GM12878 (cell line): ENCODE measurements at regions not wholly inside any gene's neighbourhood (a gene's known extent, or its start where the extent isn't known, plus 50 kb on each side); places are given as distances from the start of the nearest gene placed in this dataset.

ENCODE experiments used
- ATAC-seq: fragments of 200-7000 bp; cut with Tn5 transposase; 3 replicates; pipeline ENCODE4 v1.9.1; 2020; ENCODE audit warnings: mild to moderate bottlenecking, moderate library complexity
- BruUV-seq: library from RNA; stranded (reverse); fragments of 400-500 nt; replicated peaks from 2 replicates; lab custom pipeline; 2021; lab: Mats Ljungman, UMichigan
- CTCF ChIA-PET: fragments of 300-600 bp; sonication (Branson Sonifier 250); formaldehyde crosslinking; extraction: SDS; loops from one replicate; lab custom pipeline; 2021; ENCODE audit warnings: inconsistent platforms; lab: Yijun Ruan, JAX
- POLR2A ChIA-PET: fragments of 350-600 bp; formaldehyde crosslinking; extraction: SDS; loops from one replicate; lab custom pipeline; 2021; ENCODE audit warnings: inconsistent platforms; lab: Charles Lee
- RAD21 ChIA-PET: fragments of 300-600 bp; sonication (Branson Sonifier 250); formaldehyde crosslinking; loops from one replicate; lab custom pipeline; 2023; ENCODE audit warnings: antibody characterized with exemption; ENCODE audit not compliant: unreplicated experiment; lab: Charles Lee
- SMC1A ChIA-PET: fragments of 300-600 bp; sonication (Branson Sonifier 250); formaldehyde crosslinking; loops from one replicate; lab custom pipeline; 2023; ENCODE audit not compliant: unreplicated experiment, uncharacterized antibody; lab: Charles Lee
- DNase-seq: peaks from one replicate; pipeline ENCODE4 v3.0.0-alpha.2; 2011; ENCODE audit warnings: low read depth, low spot score
- FAIRE-seq: peaks from 3 replicates; lab custom pipeline; 2011; peaks lifted over from hg19 to GRCh38; lab: Jason Lieb, UNC
- H2AFZ ChIP-seq: 2 replicates; pipeline ENCODE4 v1.6.0; 2011; ENCODE audit warnings: low read depth, low read length, control low read depth; ENCODE audit not compliant: control insufficient read depth
- H3K27ac ChIP-seq: 2 replicates; pipeline ENCODE4 v1.5.1; 2011; ENCODE audit warnings: control low read depth; ENCODE audit not compliant: control insufficient read depth, insufficient read depth
- H3K27me3 ChIP-seq, 2 experiments: replicated peaks in 1 of 2; 2 replicates each; pipeline versions ENCODE4 v1.6.0 to v1.6.1; 2011; ENCODE audit warnings: low read length in 1 of 2; ENCODE audit not compliant: control insufficient read depth in 2 of 2, insufficient read depth in 2 of 2
- H3K36me3 ChIP-seq, 2 experiments: 2 replicates each; pipeline ENCODE4 v1.5.1; 2011; ENCODE audit warnings: low read length in 1 of 2; ENCODE audit not compliant: control insufficient read depth in 2 of 2, insufficient read depth in 2 of 2
- H3K4me1 ChIP-seq: 2 replicates; pipeline ENCODE4 v1.6.1; 2011; ENCODE audit warnings: mild to moderate bottlenecking, low read length, moderate library complexity, mixed read lengths; ENCODE audit not compliant: control insufficient read depth, insufficient read depth
- H3K4me2 ChIP-seq: 2 replicates; pipeline ENCODE4 v1.6.0; 2011; ENCODE audit warnings: control low read depth; ENCODE audit not compliant: control insufficient read depth, insufficient read depth
- H3K4me3 ChIP-seq: fragments of 200-600 bp; sonication (generic); 2 replicates; pipeline ENCODE4 v1.5.1; 2016
- H3K79me2 ChIP-seq: 2 replicates; pipeline ENCODE4 v1.6.0; 2011; ENCODE audit warnings: low read length; ENCODE audit not compliant: control insufficient read depth, insufficient read depth
- H3K9ac ChIP-seq: 2 replicates; pipeline ENCODE4 v1.8.0; 2011; ENCODE audit warnings: low read length, control low read depth, mixed read lengths; ENCODE audit not compliant: control insufficient read depth, insufficient read depth
- H3K9me3 ChIP-seq: replicated peaks from 3 replicates; pipeline ENCODE4 v1.5.1; 2011; ENCODE audit warnings: mild to moderate bottlenecking, low read length; ENCODE audit not compliant: control insufficient read depth, insufficient read depth
- H4K20me1 ChIP-seq: 2 replicates; pipeline ENCODE4 v1.6.0; 2011; ENCODE audit not compliant: control insufficient read depth, insufficient read depth
- BACH1 ChIP-seq: fragments of 450-650 bp; IDR thresholded peaks from 2 replicates; pipeline ENCODE4 v1.6.1; 2017; ENCODE audit warnings: mild to moderate bottlenecking, borderline replicate concordance
- CTCF ChIP-seq, 3 experiments: IDR thresholded peaks in 2 of 3; conservative IDR thresholded peaks in 1 of 3; 2 replicates each; pipeline ENCODE4 v1.5.1; 2011; ENCODE audit warnings: low read depth in 3 of 3, low read length in 3 of 3, mild to moderate bottlenecking in 3 of 3, control low read depth in 2 of 3, moderate library complexity in 2 of 3, inconsistent platforms in 1 of 3, mixed read lengths in 1 of 3; ENCODE audit not compliant: control insufficient read depth in 2 of 3, insufficient read depth in 1 of 3; ENCODE audit errors: extremely low read depth in 1 of 3
- IKZF1 ChIP-seq: fragments of 450-650 bp; conservative IDR thresholded peaks from 2 replicates; pipeline ENCODE4 v1.6.1; 2017; ENCODE audit warnings: antibody characterized with exemption, mild to moderate bottlenecking
- IKZF2 ChIP-seq, 2 experiments: fragments of 450-650 bp; IDR thresholded peaks; 2 replicates each; pipeline ENCODE4 v1.6.1; 2017; ENCODE audit warnings: mild to moderate bottlenecking in 2 of 2, moderate library complexity in 2 of 2
- NBN ChIP-seq: fragments of 450-650 bp; IDR thresholded peaks from 2 replicates; pipeline ENCODE4 v1.6.1; 2016
- RAD21 ChIP-seq: IDR thresholded peaks from 2 replicates; pipeline ENCODE4 v1.6.1; 2011; ENCODE audit warnings: mild to moderate bottlenecking, low read depth, low read length, moderate library complexity; ENCODE audit not compliant: insufficient read depth
- RCOR1 ChIP-seq: conservative IDR thresholded peaks from 2 replicates; pipeline ENCODE4 v1.6.1; 2012; ENCODE audit warnings: low read depth, low read length, improper control_type of control experiment
- SIN3A ChIP-seq: IDR thresholded peaks from 2 replicates; pipeline ENCODE4 v1.6.1; 2012; ENCODE audit warnings: low read depth, low read length, improper control_type of control experiment
- SMAD5 ChIP-seq: IDR thresholded peaks from 2 replicates; pipeline ENCODE4 v1.6.1; 2016; ENCODE audit warnings: antibody characterized with exemption, low read depth
- TARDBP ChIP-seq: IDR thresholded peaks from 2 replicates; pipeline ENCODE4 v1.6.1; 2016; ENCODE audit warnings: borderline replicate concordance
- WGBS: methylation state at CpG from one replicate; pipeline ENCODE4 v1.1.6; 2016; ENCODE audit warnings: low lambda C conversion rate; ENCODE audit not compliant: insufficient replicate concordance, insufficient coverage; ENCODE audit errors: missing lambda C conversion rate; 5-methylcytosine and 5-hydroxymethylcytosine counted together
- in situ Hi-C: fragments of 300-500 bp; cut with MboI; formaldehyde crosslinking; loops from 9 replicates; pipeline ENCODE4 v1.14.3; 2018; ENCODE audit warnings: mixed read lengths
- intact Hi-C: fragments of 100-400 bp; cut with micrococcal nuclease; formaldehyde crosslinking; loops from one replicate; pipeline ENCODE4 v1.14.2; 2022; ENCODE audit not compliant: unreplicated experiment
- TF ChIP-seq, protein P1 (sequence below): fragments of 450-650 bp; conservative IDR thresholded peaks from 2 replicates; pipeline ENCODE4 v1.6.1; 2017; ENCODE audit warnings: mild to moderate bottlenecking, moderate library complexity
- TF ChIP-seq, protein P2 (sequence below): IDR thresholded peaks from 2 replicates; pipeline ENCODE4 v1.6.1; 2011; ENCODE audit warnings: low read depth, low read length, improper control_type of control experiment, borderline replicate concordance
- TF ChIP-seq, protein P3 (sequence below): fragments of 450-650 bp; IDR thresholded peaks from 2 replicates; pipeline ENCODE4 v1.6.1; 2017; ENCODE audit warnings: low read depth, mild to moderate bottlenecking, moderate library complexity

- TF ChIP-seq, protein P1, sequence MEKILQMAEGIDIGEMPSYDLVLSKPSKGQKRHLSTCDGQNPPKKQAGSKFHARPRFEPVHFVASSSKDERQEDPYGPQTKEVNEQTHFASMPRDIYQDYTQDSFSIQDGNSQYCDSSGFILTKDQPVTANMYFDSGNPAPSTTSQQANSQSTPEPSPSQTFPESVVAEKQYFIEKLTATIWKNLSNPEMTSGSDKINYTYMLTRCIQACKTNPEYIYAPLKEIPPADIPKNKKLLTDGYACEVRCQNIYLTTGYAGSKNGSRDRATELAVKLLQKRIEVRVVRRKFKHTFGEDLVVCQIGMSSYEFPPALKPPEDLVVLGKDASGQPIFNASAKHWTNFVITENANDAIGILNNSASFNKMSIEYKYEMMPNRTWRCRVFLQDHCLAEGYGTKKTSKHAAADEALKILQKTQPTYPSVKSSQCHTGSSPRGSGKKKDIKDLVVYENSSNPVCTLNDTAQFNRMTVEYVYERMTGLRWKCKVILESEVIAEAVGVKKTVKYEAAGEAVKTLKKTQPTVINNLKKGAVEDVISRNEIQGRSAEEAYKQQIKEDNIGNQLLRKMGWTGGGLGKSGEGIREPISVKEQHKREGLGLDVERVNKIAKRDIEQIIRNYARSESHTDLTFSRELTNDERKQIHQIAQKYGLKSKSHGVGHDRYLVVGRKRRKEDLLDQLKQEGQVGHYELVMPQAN: no peak
- TF ChIP-seq TARDBP (no peak), RAD21 (no peak), NBN (no peak), SMAD5 (no peak)
- TF ChIP-seq, protein P2, sequence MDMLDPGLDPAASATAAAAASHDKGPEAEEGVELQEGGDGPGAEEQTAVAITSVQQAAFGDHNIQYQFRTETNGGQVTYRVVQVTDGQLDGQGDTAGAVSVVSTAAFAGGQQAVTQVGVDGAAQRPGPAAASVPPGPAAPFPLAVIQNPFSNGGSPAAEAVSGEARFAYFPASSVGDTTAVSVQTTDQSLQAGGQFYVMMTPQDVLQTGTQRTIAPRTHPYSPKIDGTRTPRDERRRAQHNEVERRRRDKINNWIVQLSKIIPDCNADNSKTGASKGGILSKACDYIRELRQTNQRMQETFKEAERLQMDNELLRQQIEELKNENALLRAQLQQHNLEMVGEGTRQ: no peak
These were observed 71.9 kb downstream of the CHRNA1 start (continued) for GRCh38 chr2:174692256-174692919.

GRCh38 chr2:174691201-174691779 is 73.0 kb downstream of the CHRNA1 start:
- intact Hi-C loops: no loop called here
- in situ Hi-C loops: loop anchor here (5.0 to 25.0 kb wide), 2 partner anchors 104 to 229 kb away; partner anchors contain the start of gene WIPF1
- 39% methylated on average over 4 of the region's 4 CpGs for WGBS
- TF ChIP-seq, protein P3, sequence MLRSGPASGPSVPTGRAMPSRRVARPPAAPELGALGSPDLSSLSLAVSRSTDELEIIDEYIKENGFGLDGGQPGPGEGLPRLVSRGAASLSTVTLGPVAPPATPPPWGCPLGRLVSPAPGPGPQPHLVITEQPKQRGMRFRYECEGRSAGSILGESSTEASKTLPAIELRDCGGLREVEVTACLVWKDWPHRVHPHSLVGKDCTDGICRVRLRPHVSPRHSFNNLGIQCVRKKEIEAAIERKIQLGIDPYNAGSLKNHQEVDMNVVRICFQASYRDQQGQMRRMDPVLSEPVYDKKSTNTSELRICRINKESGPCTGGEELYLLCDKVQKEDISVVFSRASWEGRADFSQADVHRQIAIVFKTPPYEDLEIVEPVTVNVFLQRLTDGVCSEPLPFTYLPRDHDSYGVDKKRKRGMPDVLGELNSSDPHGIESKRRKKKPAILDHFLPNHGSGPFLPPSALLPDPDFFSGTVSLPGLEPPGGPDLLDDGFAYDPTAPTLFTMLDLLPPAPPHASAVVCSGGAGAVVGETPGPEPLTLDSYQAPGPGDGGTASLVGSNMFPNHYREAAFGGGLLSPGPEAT: peak; percentile 65; the same call in 1 of the 2 replicates
- peak; percentile 75 for TF ChIP-seq IKZF1
- TF ChIP-seq IKZF2 (IDR thresholded peaks at IDR 0.05): peak; percentile 55 to 64; a peak in 2 of 4 replicates
- no peak for TF ChIP-seq SIN3A
- no peak for TF ChIP-seq CTCF (IDR thresholded peaks at IDR 0.05 in 2 of 3, conservative IDR thresholded peaks at IDR 0.05 in 1 of 3; ENCODE audit: control insufficient read depth in 2 of 3, extremely low read depth in 1 of 3, insufficient read depth in 1 of 3, low read depth in 3 of 3, low read length in 3 of 3)
- no peak for TF ChIP-seq RCOR1
- no peak for TF ChIP-seq BACH1

More at GRCh38 chr2:174691201-174691779, 73.0 kb downstream of the CHRNA1 start:
- H2AFZ ChIP-seq: no peak overlapping the region
- H3K9me3 ChIP-seq: no peaks in the 10 kb centered on the region; the same call in 2 of the 3 replicates
- H3K27ac ChIP-seq: no peak overlapping the region
- ChIA-PET RAD21 (interaction anchor here (15.0 kb wide), 1 partner anchor 89 kb away, joined by 294 read pairs; the partner anchor contains the start of gene WIPF1), CTCF (interaction anchor here (0.8 to 17.3 kb wide), 5 partner anchors 87 to 230 kb away, joined by 3 to 534 read pairs (median 149); partner anchors contain the start of gene WIPF1), POLR2A (no interaction called here), SMC1A (interaction anchor here (1.1 to 7.0 kb wide), 3 partner anchors 210 to 230 kb away, joined by 3 to 92 read pairs (median 9); no protein-coding TSS in a partner anchor)
- ATAC-seq: peak; percentile 35
- H3K4me2 ChIP-seq: no peak overlapping the region
- no peak for FAIRE-seq
- no peaks in the 10 kb centered on the region; the same call in 1 of the 2 replicates for H3K4me1 ChIP-seq
- no peak overlapping the region for H3K4me3 ChIP-seq
- no peaks in the 10 kb centered on the region for H3K36me3 ChIP-seq
- DNase-seq: no peak
- BruUV-seq: no TSS peak
- H3K27me3 ChIP-seq: no peaks in the 10 kb centered on the region; a peak in 2 of 4 replicates
- no peaks in the 10 kb centered on the region for H3K79me2 ChIP-seq
- H4K20me1 ChIP-seq: no peaks in the 10 kb centered on the region
- no peak overlapping the region for H3K9ac ChIP-seq
